Hepatocyte (in vitro differentiated cells): ENCODE measurements at regions not wholly inside any gene's neighbourhood (a gene's known extent, or its start where the extent isn't known, plus 50 kb on each side); places are given as distances from the start of the nearest gene placed in this dataset.

ENCODE experiments used
- EZH2 ChIP-seq: fragments of 200-600 bp; sonication (generic); IDR thresholded peaks from 2 replicates; pipeline ENCODE4 v1.6.1; 2016; ENCODE audit warnings: antibody characterized with exemption, mild to moderate bottlenecking, borderline replicate concordance
- EZH2phosphoT487 ChIP-seq: fragments of 200-600 bp; sonication (generic); IDR thresholded peaks from one replicate; pipeline ENCODE4 v1.6.1; 2018; ENCODE audit warnings: antibody characterized with exemption, mild to moderate bottlenecking, low read depth, moderate library complexity; ENCODE audit not compliant: unreplicated experiment, severe bottlenecking
- TF ChIP-seq, protein P1 (sequence below): fragments of 200-600 bp; sonication (generic); IDR thresholded peaks from 2 replicates; pipeline ENCODE4 v1.5.1; 2016; ENCODE audit warnings: antibody characterized with exemption, mild to moderate bottlenecking; ENCODE audit not compliant: poor library complexity

GRCh38 chr3:144444546-144444945 lies 472.9 kb downstream of the DIPK2A start:
- TF ChIP-seq EZH2 (no peak), EZH2phosphoT487 (no peak)
- TF ChIP-seq, protein P1, sequence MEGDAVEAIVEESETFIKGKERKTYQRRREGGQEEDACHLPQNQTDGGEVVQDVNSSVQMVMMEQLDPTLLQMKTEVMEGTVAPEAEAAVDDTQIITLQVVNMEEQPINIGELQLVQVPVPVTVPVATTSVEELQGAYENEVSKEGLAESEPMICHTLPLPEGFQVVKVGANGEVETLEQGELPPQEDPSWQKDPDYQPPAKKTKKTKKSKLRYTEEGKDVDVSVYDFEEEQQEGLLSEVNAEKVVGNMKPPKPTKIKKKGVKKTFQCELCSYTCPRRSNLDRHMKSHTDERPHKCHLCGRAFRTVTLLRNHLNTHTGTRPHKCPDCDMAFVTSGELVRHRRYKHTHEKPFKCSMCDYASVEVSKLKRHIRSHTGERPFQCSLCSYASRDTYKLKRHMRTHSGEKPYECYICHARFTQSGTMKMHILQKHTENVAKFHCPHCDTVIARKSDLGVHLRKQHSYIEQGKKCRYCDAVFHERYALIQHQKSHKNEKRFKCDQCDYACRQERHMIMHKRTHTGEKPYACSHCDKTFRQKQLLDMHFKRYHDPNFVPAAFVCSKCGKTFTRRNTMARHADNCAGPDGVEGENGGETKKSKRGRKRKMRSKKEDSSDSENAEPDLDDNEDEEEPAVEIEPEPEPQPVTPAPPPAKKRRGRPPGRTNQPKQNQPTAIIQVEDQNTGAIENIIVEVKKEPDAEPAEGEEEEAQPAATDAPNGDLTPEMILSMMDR = no peak
